HepG2 (cell line): ENCODE measurements at regions not wholly inside any gene's neighbourhood (a gene's known extent, or its start where the extent isn't known, plus 50 kb on each side); places are given as distances from the start of the nearest gene placed in this dataset.

Experiments
- BCL6 ChIP-seq: IDR thresholded peaks from 2 replicates; pipeline ENCODE4 v1.6.1; 2016; ENCODE audit warnings: missing genetic modification reagents, missing compliant biosample characterization
- ELF3 ChIP-seq: IDR thresholded peaks from 2 replicates; pipeline ENCODE4 v1.6.1; 2016; ENCODE audit warnings: missing genetic modification reagents, missing compliant biosample characterization
- FOSL2 ChIP-seq: sonication (generic); formaldehyde crosslinking; IDR thresholded peaks from 2 replicates; pipeline ENCODE4 v1.4.0; 2020; ENCODE audit warnings: missing genetic modification reagents
- FOXO1 ChIP-seq: sonication (generic); formaldehyde crosslinking; IDR thresholded peaks from 2 replicates; pipeline ENCODE4 v1.4.0; 2020; ENCODE audit warnings: missing genetic modification reagents
- HOMEZ ChIP-seq: IDR thresholded peaks from 2 replicates; pipeline ENCODE4 v1.6.1; 2016; ENCODE audit warnings: low read depth
- HOXA5 ChIP-seq: sonication (generic); formaldehyde crosslinking; IDR thresholded peaks from 2 replicates; pipeline ENCODE4 v1.4.0; 2020; ENCODE audit warnings: missing genetic modification reagents
- KDM1A ChIP-seq: IDR thresholded peaks from 2 replicates; pipeline ENCODE4 v1.6.1; 2016; ENCODE audit warnings: missing compliant biosample characterization
- MAFF ChIP-seq: IDR thresholded peaks from 2 replicates; pipeline ENCODE4 v1.6.1; 2011; ENCODE audit warnings: low read depth, low read length, improper control_type of control experiment
- MAFK ChIP-seq, 2 experiments: IDR thresholded peaks in 1 of 2; conservative IDR thresholded peaks in 1 of 2; 2 replicates each; pipeline ENCODE4 v1.6.1; 2011; ENCODE audit warnings: improper control_type of control experiment in 2 of 2, low read length in 2 of 2
- MXD4 ChIP-seq: IDR thresholded peaks from 2 replicates; pipeline ENCODE4 v1.6.1; 2016; ENCODE audit warnings: mild to moderate bottlenecking, missing biosample characterization, missing genetic modification reagents
- PITX1 ChIP-seq: sonication (generic); formaldehyde crosslinking; IDR thresholded peaks from 2 replicates; pipeline ENCODE4 v1.5.1; 2020; ENCODE audit warnings: mild to moderate bottlenecking, missing genetic modification reagents
- POGZ ChIP-seq: sonication (generic); formaldehyde crosslinking; IDR thresholded peaks from 2 replicates; pipeline ENCODE4 v1.4.0; 2020; ENCODE audit warnings: mild to moderate bottlenecking, missing genetic modification reagents
- RXRB ChIP-seq: IDR thresholded peaks from 2 replicates; pipeline ENCODE4 v1.6.1; 2016; ENCODE audit warnings: borderline replicate concordance, missing genetic modification reagents, missing compliant biosample characterization
- SAP130 ChIP-seq: IDR thresholded peaks from 2 replicates; pipeline ENCODE4 v1.6.1; 2016; ENCODE audit warnings: low read depth
- SMAD1 ChIP-seq: sonication (generic); formaldehyde crosslinking; IDR thresholded peaks from 2 replicates; pipeline ENCODE4 v1.4.0; 2020; ENCODE audit warnings: missing genetic modification reagents, low read depth, mild to moderate bottlenecking, borderline replicate concordance
- TBX2 ChIP-seq: sonication (generic); formaldehyde crosslinking; IDR thresholded peaks from 2 replicates; pipeline ENCODE4 v1.5.0; 2020; ENCODE audit warnings: missing genetic modification reagents, mild to moderate bottlenecking, borderline replicate concordance
- TEAD3 ChIP-seq: optimal IDR thresholded peaks from 2 replicates; pipeline ENCODE3; 2016; ENCODE audit warnings: borderline replicate concordance
- ZFP1 ChIP-seq: IDR thresholded peaks from 2 replicates; pipeline ENCODE4 v1.6.1; 2016
- ZGPAT ChIP-seq: IDR thresholded peaks from 2 replicates; pipeline ENCODE4 v1.6.1; 2016; ENCODE audit warnings: mild to moderate bottlenecking
- ZMYM2 ChIP-seq: sonication (generic); formaldehyde crosslinking; IDR thresholded peaks from 2 replicates; pipeline ENCODE4 v1.8.0; 2022; ENCODE audit warnings: mild to moderate bottlenecking, missing genetic modification reagents
- ZNF292 ChIP-seq: sonication (generic); formaldehyde crosslinking; IDR thresholded peaks from 2 replicates; pipeline ENCODE4 v1.8.1; 2022; ENCODE audit warnings: mild to moderate bottlenecking, low read depth, missing genetic modification reagents, borderline replicate concordance
- ZNF362 ChIP-seq: sonication (generic); formaldehyde crosslinking; IDR thresholded peaks from 2 replicates; pipeline ENCODE4 v1.4.0; 2020; ENCODE audit warnings: missing genetic modification reagents, mild to moderate bottlenecking, borderline replicate concordance
- ZNF691 ChIP-seq: sonication (generic); formaldehyde crosslinking; IDR thresholded peaks from 2 replicates; pipeline ENCODE4 v1.4.0; 2020; ENCODE audit warnings: missing genetic modification reagents, low read depth, mild to moderate bottlenecking, borderline replicate concordance
- ZNF788 ChIP-seq: sonication (generic); formaldehyde crosslinking; IDR thresholded peaks from 2 replicates; pipeline ENCODE4 v1.5.0; 2020; ENCODE audit warnings: mild to moderate bottlenecking, missing genetic modification reagents, borderline replicate concordance

GRCh38 chr15:53893468-53893867, 84.8 kb upstream of the UNC13C start (continued):
- TF ChIP-seq SMAD1 (CRISPR knock-in tag) (0 out of 2 replicates have a peak, but pooled peaks have one; percentile 38), MXD4 (CRISPR knock-in tag) (0 out of 2 replicates have a peak, but pooled peaks have one; percentile 22), MAFF (0 out of 2 replicates have a peak, but pooled peaks have one; percentile 3), PITX1 (CRISPR knock-in tag) (peak; percentile 49; the same call in 1 of the 2 replicates), SAP130 (CRISPR knock-in tag) (peak; percentile 53), KDM1A (CRISPR knock-in tag) (0 out of 2 replicates have a peak, but pooled peaks have one; percentile 42), ZNF292 (CRISPR knock-in tag) (peak; percentile 98), ZGPAT (CRISPR knock-in tag) (peak; percentile 71; the same call in 1 of the 2 replicates), ZFP1 (peak; percentile 42; the same call in 1 of the 2 replicates), ZNF362 (CRISPR knock-in tag) (peak; percentile 58; the same call in 1 of the 2 replicates), ELF3 (CRISPR knock-in tag) (peak; percentile 62; the same call in 1 of the 2 replicates), RXRB (CRISPR knock-in tag) (peak; percentile 60; the same call in 1 of the 2 replicates), FOXO1 (CRISPR knock-in tag) (peak; percentile 82), ZMYM2 (CRISPR knock-in tag) (0 out of 2 replicates have a peak, but pooled peaks have one; percentile 21), BCL6 (peak; percentile 48), ZNF691 (CRISPR knock-in tag) (peak; percentile 34; the same call in 1 of the 2 replicates), HOMEZ (CRISPR knock-in tag) (peak; percentile 84; the same call in 1 of the 2 replicates), TEAD3 (CRISPR knock-in tag) (peak; percentile 38), POGZ (CRISPR knock-in tag) (peak; percentile 88), MAFK (conservative IDR thresholded peaks at IDR 0.05 in 1 of 2, IDR thresholded peaks at IDR 0.05 in 1 of 2; ENCODE audit: low read length in 2 of 2) (peak in 1 of 2 experiments; percentile 13; a peak in 1 of 4 replicates), ZNF788 (CRISPR knock-in tag) (peak; percentile 44; the same call in 1 of the 2 replicates), HOXA5 (CRISPR knock-in tag) (0 out of 2 replicates have a peak, but pooled peaks have one; percentile 40), TBX2 (CRISPR knock-in tag) (peak; percentile 42; the same call in 1 of the 2 replicates), FOSL2 (CRISPR knock-in tag) (peak; percentile 32; the same call in 1 of the 2 replicates)
